Astrocyte of the spinal cord (primary cell): ENCODE measurements at regions not wholly inside any gene's neighbourhood (a gene's known extent, or its start where the extent isn't known, plus 50 kb on each side); places are given as distances from the start of the nearest gene placed in this dataset.

Experiments used
- DNase-seq: peaks from one replicate; pipeline ENCODE4 v3.0.0; 2011; ENCODE audit warnings: low read depth, low spot score
- H3K4me3 ChIP-seq: 2 replicates; pipeline ENCODE4 v1.5.1; 2011; ENCODE audit warnings: low read depth, mild to moderate bottlenecking, low read length, moderate library complexity
- in situ Hi-C: cut with HindIII; loops from 2 replicates; pipeline ENCODE4 v1.10.0; 2017; ENCODE audit warnings: low sequenced_read_pairs
- TF ChIP-seq, protein P1 (sequence below): IDR thresholded peaks from 2 replicates; pipeline ENCODE4 v1.5.1; 2012; ENCODE audit warnings: low read depth, mild to moderate bottlenecking, low read length, inconsistent platforms

DNA sequence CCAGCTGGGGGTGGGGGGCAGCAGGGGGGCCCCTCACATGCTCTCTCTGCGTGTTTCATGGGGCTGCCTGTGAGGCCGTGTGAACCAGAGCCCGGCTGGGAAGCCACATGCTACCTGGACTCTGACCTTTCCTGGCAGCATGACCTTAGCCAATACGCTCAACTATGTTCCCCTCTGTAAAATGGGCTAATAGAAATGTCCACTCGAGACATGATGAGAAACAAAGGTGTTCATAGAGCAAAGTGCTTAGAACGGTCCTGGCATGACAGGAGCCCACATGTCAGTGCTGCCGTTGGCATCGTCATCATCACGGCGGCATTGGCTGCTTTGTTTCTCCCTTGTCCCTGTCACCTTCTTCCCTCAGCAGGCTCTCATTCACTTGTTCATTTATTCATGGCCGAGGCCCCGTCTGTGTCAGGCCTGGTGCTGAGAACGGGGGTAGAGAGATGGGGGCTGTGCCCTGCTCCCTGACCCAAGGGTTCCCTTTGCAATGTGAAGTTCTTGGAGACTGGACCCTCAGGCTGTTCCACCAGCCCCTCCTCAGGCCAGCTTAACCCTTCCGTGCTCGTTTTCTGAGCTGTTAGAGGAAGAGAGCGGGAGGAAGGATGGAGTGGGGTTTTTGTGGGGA is 291.4 kb downstream of the SEC14L1 start:
- no peak for DNase-seq
- TF ChIP-seq, protein P1, sequence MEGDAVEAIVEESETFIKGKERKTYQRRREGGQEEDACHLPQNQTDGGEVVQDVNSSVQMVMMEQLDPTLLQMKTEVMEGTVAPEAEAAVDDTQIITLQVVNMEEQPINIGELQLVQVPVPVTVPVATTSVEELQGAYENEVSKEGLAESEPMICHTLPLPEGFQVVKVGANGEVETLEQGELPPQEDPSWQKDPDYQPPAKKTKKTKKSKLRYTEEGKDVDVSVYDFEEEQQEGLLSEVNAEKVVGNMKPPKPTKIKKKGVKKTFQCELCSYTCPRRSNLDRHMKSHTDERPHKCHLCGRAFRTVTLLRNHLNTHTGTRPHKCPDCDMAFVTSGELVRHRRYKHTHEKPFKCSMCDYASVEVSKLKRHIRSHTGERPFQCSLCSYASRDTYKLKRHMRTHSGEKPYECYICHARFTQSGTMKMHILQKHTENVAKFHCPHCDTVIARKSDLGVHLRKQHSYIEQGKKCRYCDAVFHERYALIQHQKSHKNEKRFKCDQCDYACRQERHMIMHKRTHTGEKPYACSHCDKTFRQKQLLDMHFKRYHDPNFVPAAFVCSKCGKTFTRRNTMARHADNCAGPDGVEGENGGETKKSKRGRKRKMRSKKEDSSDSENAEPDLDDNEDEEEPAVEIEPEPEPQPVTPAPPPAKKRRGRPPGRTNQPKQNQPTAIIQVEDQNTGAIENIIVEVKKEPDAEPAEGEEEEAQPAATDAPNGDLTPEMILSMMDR = no peak
- no peak overlapping the region for H3K4me3 ChIP-seq
- in situ Hi-C loops = no loop called here

DNA sequence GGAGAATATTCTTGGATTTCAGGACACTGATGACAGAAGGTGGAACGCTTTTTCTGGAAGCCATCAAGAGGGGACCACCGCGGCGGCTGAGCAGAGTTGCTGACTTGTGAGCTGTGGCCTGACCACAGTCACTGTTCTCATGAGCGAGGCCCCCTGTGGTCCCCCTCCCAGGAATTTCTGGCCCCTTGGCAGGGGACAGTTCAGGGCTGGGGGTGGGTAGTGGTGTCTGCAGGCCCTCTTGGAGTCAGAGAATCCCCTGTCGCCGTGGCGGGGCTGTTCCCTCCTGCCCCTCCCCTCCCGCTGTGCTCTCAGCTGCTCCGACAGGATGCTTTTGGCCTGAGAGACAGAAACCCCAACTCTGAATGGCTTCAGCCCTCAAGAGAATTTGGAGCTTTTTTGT is 292.0 kb downstream of the SEC14L1 start:
- no peak for DNase-seq
- in situ Hi-C loops = no loop called here
- TF ChIP-seq, protein P1 = no peak
- H3K4me3 ChIP-seq = no peak overlapping the region

DNA sequence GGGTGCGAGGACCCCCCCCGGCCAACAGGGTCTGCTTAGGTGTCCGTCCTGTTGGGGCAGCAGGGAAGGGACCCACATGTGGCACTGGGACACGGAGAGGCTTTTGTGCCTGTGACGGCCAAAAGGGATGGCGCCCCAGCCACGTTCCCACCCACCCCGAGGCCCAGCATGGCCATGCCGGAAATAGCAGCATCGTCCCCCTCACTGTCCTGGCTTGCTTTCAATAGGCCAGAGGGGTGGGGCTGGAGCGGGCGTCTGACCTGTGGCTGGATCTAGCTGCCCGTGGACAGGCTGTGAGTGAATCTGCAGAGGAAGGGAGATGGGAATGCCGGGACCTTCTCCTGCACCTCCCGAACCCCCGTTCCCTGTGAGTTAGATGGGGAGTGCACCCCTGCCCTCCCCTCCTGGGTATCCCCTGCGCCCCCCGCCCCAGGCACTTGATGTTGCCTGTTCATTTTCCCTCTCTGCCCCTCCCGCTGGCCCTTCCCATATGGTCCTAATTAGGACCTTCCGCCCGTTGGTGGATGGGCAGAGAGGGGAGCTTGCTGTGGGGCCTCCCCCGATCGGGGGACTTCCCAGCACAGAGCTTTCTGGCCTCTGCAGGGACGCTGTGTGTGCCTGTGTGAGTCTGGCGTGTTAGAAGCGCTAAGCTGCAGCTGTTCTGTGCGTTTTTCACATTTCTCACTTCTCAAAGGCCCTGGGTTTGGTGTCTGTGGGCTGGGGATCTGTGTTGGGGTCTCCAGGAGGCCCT is 292.8 kb downstream of the SEC14L1 start:
- in situ Hi-C loops = no loop called here
- H3K4me3 ChIP-seq = no peak overlapping the region
- peak; percentile 65 for DNase-seq
- TF ChIP-seq, protein P1 = no peak

DNA sequence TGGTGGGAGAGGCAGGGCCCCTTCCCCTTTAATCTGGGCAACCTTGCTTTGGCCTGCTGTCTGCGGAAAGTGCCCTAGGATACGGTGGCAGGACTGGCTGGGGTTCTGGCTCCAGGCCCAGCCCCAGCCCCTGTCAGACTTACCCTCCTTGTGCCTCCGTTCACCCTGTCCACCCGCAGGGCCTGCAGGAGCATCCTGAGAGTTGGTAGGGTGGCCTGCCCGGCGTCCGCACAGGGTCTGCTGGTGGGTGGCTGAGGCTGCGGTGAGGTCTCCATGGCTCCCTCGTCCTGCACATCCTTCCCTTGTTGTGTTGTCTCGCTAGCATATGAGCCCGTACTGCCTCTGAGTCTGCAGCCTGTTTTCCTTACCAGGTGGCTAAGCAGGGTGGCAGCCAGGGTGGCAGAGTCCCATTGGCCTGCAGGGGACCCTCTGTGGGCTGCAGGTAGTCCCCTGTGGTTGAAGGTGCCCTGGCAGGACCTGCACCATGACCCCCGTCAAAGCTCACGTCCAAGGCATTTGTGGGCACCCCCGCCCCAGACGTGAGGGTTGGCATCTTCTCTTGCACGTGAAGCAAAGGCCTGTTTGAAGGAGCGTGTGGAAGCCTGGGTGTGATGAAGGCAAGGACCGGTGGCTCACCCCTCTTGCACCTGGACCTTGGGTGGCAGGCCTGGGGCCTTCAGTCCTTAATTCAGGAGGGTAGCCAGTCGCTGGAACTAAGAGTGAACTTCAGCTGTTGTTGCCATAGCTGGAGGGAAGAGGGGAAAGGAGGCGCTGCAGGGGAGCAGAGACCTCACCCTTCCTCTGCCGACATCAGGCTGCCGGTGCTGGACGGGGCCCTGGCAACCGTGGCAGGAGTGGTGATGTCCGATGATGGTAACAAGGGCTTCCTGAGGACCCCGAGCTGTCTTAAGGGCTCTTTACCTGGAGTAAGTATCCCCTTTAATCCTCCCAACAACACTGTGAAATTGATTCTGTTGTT is 293.7 kb downstream of the SEC14L1 start:
- in situ Hi-C loops = no loop called here
- DNase-seq = no peak
- no peak overlapping the region for H3K4me3 ChIP-seq
- TF ChIP-seq, protein P1 = no peak

DNA sequence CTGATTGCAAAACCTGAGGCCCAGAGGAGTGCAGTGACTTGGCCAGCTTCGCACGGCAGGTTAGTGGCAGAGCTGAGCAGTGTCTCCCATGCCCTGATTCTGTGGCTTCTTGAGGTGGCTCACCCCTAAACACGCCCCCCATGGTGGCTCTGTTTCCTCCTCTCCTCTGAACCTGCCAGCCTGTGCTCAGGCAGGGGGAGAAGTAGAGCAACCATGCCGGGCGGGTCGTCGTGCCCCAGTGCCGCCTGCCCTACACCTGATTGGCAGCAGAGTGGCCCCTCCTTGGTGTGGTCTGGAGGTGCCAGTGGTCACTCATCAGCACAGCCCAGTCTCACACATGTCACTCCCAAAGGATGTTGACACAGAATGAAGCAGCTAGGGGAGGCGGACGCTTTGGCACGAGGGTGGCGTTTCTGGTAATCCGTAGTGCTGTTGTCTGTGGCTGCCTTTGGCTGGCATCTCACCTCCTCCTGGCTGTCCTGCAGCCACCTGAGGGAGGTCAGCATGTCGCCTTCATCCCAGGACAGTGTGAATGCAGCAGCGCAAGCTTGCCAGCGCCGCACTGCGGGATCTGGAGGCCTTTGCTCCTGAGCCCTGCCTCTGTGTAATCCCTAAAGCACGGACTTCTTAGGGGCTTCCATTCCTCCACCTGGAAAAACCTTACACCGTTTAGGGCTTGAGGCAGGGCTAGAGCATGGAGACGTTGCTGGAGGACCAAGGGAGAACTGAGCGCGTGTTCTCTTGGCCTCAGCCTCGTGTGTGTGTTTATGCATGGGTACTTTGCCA is 294.7 kb downstream of the SEC14L1 start:
- in situ Hi-C loops = no loop called here
- TF ChIP-seq, protein P1 = no peak
- DNase-seq = no peak
- no peak overlapping the region for H3K4me3 ChIP-seq

DNA sequence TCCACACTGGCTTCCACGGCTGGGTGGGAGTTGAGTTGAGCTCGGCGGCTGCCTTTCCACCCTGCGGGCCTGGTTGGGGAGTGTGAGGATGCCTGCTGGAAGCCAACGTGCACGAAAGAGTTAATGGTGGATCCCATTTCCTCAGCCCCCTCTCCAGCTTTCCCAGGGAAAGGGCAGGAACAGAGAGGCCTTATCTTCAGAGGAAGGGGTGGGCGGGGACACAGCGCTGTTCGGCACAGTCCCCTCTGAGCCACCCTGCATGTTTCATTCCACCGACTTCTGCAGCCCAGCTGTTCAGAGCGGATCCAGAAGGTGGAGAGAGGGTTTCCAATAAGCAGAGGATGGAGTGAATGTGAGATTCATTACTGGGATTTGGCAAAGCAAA is 295.3 kb downstream of the SEC14L1 start:
- in situ Hi-C loops = no loop called here
- TF ChIP-seq, protein P1 = no peak
- DNase-seq = no peak
- no peak overlapping the region for H3K4me3 ChIP-seq
